Fibroblast of gingiva (primary cell): ENCODE measurements at regions not wholly inside any gene's neighbourhood (a gene's known extent, or its start where the extent isn't known, plus 50 kb on each side); places are given as distances from the start of the nearest gene placed in this dataset.
"Not testable (repeated sequence)": the region's sequence is repeated elsewhere in the genome, so short reads cannot be mapped to it uniquely, and the experiment has no call there.

Experiments
- DNase-seq: peaks from one replicate; pipeline ENCODE4 v3.0.0-alpha.2; 2011; ENCODE audit warnings: low read depth

GRCh38 chr10:44745920-44746319, 165.2 kb upstream of the TMEM72 start:
- DNase-seq = no peak

DNA sequence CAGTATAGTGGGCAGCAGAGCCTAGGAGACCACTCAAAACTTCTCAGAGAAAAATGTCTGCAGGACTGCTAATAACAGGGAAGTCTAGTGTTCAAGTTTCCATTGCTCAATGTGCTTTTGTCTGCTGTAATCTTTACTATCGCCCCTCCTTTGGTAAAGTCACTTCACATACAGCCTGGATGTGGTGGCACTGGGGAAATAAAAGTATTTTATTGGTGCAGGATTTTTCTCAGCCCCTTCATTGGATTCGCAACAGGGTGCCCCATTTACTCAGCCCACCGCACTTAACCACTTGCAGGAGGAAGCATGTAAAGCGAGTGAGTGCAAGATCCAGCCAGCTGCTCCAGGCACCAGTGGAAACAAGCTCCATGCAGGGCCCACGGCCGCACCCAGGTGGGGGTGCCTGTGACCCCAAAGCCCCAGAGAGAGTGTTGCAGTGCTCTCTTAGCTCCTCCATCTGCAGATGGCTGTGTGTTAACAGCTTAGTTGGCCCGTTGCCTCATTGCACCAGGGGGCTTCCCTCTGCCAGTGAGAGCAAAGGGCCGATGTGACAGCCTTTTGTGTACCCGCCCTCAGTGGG, 163.5 kb upstream of the TMEM72 start:
- DNase-seq = no peak

- DNase-seq = no peak
Observed at GRCh38 chr10:44749151-44749550, 162.0 kb upstream of the TMEM72 start.

DNA sequence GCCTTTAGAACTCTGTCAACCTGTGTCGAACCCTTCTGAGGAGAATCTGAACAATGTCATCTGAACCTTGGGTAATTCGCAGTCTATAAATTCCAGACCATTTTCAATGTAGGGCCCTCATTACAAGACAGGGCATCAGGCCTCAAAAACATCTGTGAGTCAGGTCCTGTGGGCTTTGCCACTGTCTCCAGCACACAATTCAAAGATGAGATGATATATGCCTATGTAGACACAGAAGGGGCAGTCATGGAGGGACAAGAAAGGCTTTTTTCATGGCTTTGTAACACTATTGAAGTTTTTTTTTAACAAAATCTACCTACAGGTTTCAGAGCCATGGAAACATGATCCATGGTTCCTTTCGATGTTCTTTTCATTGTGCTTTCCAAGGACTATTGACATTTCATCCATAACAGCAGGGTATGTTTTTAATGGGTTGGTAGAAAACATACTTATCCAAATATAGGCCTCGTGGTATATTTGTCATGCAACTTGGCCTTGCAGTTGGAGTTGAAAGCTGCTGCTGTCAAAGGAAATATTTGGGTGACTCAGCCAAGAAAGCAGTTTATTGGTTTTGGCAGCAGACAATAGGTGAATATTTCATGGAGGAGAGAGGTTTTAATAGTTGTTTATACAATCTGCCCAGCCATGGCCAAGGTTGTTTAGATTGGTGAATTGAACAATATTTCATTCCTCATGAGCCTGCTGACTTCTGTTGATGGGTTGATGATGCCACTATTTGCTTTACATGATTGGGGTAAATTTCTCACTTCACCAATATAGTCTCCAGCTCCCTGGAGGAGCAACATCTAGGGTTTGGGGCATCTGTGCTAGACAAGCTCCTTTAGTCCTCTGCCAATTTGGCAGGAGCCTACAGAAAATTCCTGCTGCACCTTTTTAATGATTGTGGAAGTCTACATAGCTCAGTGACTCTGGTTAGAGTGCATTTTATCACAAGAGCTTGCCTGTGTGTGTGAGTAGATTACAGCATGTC, 158.4 kb upstream of the TMEM72 start:
- DNase-seq = peak; percentile 82

DNA sequence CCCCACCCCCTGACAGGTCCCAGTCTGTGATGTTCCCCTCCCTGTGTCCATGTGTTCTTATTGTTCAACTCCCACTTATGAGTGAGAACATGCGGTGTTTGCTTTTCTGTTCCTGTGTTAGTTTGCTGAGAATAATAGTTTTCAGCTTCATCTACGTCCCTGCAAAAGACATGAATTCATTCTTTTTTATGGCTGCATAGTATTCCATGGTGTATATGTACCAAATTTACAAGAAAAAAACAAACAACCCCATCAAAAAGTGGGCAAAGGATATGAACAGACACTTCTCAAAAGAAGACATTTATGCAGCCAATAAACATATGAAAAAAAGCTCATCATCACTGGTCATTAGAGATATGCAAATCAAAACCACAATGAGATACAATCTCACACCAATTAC, 156.8 kb upstream of the TMEM72 start:
- DNase-seq = not testable (repeated sequence)

GRCh38 chr10:44755481-44755880, 155.7 kb upstream of the TMEM72 start:
- no peak for DNase-seq

DNA sequence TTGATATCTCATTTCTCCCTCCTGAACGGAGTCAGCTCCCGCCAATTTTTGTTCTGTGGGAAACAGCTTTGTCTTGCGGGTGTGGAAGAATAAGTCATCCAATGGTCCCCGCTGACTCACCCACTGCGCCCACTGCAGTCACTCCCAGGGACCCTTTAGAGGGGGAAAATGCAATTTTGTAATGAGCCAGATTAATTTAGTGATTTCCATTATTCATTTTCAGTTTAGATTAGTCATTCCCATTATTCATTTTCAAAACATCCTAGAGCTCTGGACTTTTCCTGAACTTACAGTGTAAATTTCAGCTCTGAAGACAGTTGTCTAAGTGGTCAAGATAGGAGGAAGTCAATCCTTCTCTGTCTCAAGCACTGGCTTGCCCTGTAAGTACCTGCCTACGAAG, 154.9 kb upstream of the TMEM72 start:
- peak; percentile 13 for DNase-seq

DNA sequence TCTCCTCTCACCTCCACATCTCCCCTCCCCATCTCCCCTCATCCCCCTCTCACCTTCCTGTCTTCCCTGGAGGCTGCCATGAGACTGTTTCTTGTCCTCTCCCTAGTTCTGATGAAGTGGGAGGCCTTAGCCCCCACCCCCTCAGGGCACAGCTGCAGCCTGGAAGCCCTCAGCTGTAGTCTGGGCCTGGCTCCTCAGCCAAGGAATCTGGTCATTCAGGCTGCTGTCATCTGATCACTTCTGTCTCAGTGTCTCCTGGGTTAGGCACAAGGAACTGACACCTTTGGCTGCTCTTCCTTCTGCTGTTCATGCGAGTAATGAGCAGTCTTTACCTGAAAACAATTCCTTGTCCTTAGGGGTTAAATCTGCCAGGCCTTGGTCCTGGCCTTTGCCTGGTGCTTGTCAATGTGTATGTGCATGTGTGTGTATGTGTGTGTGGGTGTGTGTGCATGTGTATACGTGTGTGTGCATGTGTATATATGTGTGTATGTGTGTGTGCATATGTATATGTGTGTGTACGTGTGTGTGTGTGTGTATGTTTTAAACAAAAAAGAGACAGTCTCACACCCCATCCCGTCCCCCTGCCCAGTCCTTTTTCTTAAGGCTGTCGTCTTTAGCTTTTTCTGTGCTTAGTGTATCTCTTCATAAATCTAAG, 153.5 kb upstream of the TMEM72 start:
- DNase-seq = no peak

DNA sequence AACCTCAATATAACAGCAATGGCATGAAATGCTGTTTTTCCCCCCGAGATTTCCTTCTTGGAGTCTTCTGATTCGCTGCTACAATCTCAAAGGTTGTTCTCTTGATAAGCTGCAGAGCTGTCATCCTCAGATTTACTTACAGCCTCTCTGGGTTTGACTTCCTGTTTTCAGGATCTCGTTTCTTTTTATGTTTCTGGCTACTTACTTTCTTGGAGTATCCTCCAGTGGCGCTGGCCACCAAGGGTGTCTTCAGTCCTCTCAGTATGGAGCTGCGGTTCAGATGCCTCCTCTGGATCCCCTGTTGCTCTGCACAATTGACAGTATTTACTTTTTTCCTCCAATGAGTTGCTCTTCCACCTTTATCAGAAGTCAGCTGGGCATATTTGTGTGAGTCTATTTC, 152.0 kb upstream of the TMEM72 start:
- no peak for DNase-seq

- DNase-seq = no peak
Observed at GRCh38 chr10:44760513-44760912, 150.6 kb upstream of the TMEM72 start.

- DNase-seq = no peak
Observed at GRCh38 chr10:44761076-44761475, 150.1 kb upstream of the TMEM72 start.

DNA sequence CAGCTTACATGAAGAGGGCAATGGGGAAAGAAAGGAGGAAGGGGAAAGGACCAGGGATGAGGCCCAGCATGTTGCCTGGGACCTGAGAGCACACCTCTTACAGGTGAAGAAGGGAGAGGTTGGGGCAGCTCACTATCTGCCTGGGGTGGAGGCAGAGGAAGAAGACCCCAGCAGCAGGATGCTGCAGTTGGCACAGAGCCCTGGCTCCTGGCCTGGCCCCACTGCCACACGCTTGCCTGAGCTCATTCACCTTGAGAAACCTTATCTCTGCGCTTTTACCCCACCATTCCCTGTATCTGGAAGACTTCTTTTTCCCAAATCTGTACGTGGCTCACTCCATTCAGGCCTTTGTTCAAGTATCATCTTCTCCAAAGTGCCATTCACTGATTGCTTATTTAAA, 147.8 kb upstream of the TMEM72 start:
- no peak for DNase-seq

DNA sequence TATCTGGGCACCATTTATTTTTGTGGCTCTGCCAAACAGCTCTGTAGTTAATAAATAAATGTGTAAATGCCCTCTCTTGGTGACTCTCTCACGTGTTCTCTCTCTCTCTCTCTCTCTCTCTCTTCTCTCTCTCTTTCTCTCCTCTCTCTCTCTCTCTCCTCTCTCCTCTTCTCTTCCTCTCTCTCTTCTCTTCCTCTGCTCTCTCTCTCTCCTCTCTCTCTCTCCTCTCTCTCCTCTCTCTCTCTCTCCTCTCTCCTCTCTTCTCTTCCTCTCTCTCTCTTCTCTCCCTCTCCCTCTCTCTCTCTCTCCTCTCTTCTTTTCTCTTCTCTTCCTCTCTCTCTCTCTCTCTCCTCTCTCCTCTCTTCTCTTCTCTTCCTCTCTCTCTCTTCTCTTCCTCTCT, 145.8 kb upstream of the TMEM72 start:
- no peak for DNase-seq

- DNase-seq = peak; percentile 60
Observed at GRCh38 chr10:44766631-44767030, 144.5 kb upstream of the TMEM72 start.

- DNase-seq = no peak
Observed at GRCh38 chr10:44769450-44769849, 141.7 kb upstream of the TMEM72 start.

DNA sequence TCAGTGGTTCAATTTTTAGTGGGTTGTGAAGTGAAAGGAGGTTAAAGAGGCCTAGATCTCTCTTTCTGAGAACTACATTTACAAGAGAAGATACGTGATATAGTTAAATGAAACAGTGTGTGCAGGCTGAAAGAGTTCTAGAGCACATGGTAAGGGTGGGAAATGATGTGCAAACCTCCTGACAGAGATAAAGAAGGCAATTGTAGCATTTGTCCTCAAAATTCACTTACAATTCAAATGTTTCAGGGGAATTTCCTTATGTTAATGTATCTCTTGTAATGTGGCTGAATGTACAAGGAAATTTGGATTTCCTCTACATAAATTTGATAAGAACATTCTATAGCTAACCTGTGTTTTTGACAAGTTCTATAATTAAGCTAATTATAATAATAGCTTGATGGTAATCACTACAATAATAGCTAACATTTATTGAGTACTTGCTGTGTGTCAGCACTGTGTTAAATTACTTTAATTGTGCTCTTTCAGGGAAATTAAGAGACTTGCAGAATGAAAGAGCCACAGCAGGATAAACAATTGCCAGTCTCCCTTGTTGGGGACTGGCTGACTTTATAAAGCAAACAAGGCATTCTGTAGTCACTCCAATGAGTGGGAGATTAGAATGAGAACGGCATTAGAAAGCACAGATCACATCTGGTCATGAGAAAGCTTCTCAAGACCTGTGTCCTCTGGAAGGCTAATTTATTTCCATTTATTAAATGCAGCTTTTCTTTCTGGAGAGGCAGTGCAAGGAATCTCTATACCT, 139.7 kb upstream of the TMEM72 start:
- DNase-seq = no peak

DNA sequence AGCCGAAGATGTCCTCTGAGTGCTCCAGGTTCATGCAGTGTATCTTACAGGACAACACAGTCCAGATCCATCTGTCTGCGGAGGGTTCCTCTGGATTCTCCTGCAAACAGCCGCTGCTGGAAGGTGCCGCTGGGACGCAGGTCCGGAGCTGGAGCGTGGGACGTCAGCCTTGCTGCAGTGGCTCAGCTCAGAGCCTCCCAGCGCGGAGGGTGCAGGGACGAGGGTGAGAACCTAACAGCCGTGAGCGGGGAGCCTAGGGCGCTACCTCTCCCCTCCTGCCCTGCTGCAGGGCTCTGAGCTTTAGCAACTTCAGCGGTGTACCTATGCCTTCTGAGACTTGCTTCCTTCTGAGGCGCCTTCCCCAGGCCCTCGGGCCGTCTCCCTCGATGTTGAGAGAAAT, 137.6 kb upstream of the TMEM72 start:
- DNase-seq = no peak

GRCh38 chr10:44774676-44775401, 136.3 kb upstream of the TMEM72 start:
- peak; percentile 79 for DNase-seq

- no peak for DNase-seq
Observed at GRCh38 chr10:44775402-44775741, 135.8 kb upstream of the TMEM72 start.

GRCh38 chr10:44776181-44776580, 135.0 kb upstream of the TMEM72 start:
- DNase-seq = no peak

DNA sequence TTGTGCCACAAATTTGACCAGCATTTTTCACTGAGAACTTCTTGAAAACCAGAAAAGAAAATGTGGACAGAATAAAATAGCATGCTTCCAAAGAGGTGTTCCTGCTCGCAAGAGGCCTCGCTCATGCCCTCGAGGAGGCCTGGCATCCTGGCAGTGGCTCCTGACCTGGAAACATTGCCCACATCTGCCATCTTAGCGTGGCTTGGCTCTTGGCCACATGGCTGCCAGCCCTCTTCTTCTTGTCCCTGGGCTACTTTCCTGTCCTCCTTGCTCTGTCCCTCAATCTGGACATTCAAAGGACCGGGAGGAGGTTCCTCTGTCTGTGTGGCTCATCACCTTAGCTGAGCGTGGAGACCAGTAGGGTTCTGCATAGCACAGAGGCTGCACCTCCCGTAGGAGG, 131.6 kb upstream of the TMEM72 start:
- DNase-seq = no peak

DNA sequence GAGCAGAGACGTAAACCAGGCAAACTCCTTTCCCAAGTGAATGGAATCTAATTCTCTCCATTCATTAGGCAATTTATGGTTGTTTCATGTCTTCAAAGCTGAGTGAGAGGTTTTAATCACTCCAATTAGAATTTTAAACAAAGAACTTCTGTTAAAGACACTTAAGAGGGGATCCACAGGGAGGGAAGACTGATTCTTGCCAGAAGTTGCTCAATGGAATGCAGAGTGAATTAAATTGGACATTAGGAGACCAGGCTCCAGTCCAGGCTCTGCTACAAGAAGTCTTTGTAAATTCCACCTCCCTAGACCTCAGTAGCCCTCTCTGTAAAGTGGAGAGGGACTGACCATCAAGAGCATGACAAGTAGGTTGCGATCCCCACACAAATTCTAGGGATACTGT, 130.7 kb upstream of the TMEM72 start:
- DNase-seq = peak; percentile 57
